Fibroblast of skin of right biceps (primary cell): ENCODE measurements at regions not wholly inside any gene's neighbourhood (a gene's known extent, or its start where the extent isn't known, plus 50 kb on each side); places are given as distances from the start of the nearest gene placed in this dataset.

ENCODE experiments used
- DNase-seq: peaks from one replicate; pipeline ENCODE4 v3.0.0-alpha.2; 2013

DNA sequence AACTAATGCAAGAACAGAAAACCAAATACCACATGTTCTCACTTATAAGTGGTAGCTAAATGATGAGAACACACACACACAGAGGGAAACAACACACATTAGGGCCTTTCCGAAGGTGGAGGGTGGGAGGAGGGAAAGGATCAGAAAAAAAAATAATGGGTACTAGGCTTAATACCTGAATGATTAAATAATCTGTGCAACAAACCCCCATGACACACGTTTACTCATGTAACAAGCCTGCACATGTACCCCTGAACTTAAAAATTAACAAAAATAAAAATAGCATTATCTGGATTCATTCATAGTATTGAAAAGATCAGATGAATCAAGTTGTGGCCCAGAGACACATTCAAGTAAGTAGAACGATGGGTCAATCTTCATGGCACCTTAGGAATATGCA lies 159.5 kb upstream of the POT1 start:
- DNase-seq, result no peak

- DNase-seq, result no peak
Measured at GRCh38 chr7:125088555-125088954, 158.9 kb upstream of the POT1 start.

- DNase-seq, result no peak
Measured at GRCh38 chr7:125085084-125085483, 155.5 kb upstream of the POT1 start.

DNA sequence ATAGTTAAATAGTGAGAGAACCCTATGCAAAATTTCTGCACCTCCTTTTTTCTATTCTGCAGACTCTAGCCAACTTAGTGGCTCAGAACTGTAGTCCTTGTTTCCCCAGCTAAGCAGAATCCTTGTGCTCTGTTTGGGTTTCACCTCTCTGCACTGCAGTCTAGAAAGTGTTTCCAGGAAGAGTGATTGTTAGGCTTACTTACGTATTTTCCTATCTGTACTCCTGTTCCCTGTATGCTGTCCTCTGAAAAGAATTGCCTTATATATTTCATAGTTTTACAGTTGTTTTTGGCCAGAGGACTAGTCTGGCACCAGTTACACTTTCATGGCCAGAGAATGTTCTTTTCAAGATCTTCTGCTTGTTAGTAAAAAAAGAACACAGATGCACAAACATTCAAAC lies 154.6 kb upstream of the POT1 start:
- DNase-seq, result no peak

DNA sequence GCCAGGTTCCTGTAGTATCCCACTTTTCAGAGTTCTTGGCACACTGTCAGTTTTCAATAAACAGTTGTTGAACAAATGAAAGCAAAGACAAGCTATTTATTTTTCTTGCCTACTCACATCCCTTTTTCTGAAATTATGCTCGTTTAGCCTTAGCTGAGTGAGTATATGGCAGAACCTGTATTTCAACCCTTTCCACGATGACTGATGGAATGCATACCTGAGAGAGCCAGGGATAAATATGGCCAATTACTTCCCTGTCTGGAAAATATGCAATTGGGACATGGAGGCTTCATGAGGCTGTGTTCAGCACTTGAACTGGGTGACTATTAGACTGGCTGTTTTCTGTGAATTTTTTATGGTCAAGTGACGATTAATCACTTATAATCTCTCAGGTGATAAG lies 144.5 kb upstream of the POT1 start:
- no peak for DNase-seq

DNA sequence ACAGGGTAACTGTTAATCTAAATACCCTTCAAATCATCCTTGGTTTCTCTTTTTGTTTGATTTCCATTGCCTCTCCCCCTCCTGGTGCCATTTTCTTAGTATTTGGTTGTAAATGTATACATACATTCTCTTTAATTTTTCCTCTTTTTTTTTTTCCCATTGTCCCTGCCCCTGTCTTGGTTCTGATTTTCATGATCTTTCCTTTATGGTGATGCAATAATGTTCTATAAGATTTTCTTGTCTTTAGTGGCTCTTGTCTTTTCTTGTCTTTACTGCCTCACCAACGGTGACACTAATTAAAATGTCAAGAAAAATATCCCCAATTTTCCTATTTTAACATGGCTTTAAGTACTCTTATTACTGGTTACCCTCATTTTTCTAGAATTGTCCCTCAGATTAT lies 135.9 kb upstream of the POT1 start:
- DNase-seq, result no peak

DNA sequence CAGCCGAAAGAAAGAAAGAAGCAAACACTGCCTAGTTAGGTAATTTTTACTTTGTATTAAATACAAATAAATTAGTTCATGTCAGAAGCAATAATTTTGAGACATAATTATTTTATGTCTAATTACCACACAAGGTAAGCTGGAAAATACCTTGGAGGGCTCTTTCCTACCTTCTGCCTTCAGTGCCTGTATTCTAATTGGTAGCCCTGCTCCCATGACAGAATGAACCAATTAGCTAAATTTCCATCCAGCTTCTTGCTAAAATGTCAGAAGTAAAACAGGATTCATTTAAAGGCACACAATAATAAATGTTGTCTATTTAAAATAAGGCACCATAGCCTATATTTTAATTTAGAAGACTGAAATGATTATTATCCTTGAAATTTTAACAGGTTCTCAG lies 135.4 kb upstream of the POT1 start:
- DNase-seq, result no peak

- peak; percentile 61 for DNase-seq
Measured at GRCh38 chr7:125061776-125062397, 132.3 kb upstream of the POT1 start.

GRCh38 chr7:125061083-125061745 lies 131.6 kb upstream of the POT1 start:
- DNase-seq, result peak; percentile 6

- peak; percentile 10 for DNase-seq
Measured at GRCh38 chr7:125059861-125060456, 130.3 kb upstream of the POT1 start.

DNA sequence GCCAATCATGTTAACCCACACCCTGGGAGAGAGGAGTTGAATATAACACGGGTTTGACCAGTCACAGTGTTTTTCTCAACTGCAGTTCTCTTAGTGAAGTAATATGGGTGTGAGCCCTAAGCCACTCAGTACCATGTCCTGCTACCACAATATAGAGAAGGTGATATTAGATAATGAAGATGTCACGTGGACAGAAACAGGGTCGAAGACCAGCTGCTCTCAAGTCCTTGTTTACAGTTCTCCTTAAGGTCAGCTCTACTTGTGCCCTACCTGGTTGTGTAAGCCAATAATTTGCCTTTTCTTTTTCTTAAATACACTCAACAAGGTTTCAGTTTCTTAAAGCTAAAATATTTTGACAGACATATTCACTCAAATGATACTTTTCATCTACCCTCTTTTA lies 128.3 kb upstream of the POT1 start:
- DNase-seq, result no peak

DNA sequence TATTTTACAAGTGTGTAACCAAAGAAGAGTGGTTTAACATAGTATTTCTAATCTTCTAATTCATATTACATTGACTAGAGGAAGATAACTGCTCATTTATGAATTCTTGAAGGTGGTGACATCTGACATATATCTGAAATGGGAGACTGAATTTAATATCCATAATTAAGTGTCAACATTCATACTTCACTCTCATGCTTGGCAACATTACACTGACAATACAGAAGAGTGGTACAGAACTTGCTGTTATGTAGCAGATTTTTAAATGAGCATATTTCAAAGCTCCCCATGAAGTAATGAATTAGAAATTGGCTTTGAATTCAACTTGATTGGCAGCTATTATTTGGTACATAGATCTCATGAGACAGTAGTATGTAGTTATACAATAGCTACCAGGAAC lies 125.8 kb upstream of the POT1 start:
- no peak for DNase-seq

GRCh38 chr7:125046767-125047166 lies 117.1 kb upstream of the POT1 start:
- no peak for DNase-seq

- no peak for DNase-seq
Measured at GRCh38 chr7:125033506-125033905, 103.9 kb upstream of the POT1 start.

- DNase-seq, result no peak
Measured at GRCh38 chr7:125032943-125033342, 103.3 kb upstream of the POT1 start.

DNA sequence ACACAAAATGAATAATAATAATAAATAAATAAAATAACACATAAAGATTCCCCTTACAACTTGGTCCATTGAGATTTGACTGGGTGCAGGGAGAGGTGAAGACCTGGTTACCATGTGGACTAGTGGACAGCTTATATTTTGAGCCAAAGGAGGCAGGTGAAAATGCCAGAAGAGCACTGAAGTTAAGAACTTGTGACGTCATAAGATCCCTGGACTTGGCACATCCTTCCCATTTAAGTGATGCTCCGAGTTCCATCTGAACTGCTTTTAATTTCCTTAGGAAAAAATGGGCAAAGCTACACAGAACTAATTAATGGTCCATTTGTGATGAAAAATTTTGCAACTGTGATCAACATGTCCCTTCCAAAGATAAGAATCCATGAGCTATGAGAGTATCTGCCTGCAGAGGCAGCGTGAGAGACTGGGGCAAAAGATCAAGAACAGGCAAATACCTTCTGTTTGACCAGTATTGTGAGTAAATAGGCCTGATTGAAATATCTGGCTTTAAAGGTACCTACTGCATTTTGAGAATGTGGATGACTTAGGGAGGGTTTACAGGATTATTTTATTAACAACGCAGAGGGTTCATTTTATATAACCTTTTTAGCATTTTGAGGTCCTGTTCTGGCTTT lies 101.2 kb upstream of the POT1 start:
- DNase-seq, result no peak

DNA sequence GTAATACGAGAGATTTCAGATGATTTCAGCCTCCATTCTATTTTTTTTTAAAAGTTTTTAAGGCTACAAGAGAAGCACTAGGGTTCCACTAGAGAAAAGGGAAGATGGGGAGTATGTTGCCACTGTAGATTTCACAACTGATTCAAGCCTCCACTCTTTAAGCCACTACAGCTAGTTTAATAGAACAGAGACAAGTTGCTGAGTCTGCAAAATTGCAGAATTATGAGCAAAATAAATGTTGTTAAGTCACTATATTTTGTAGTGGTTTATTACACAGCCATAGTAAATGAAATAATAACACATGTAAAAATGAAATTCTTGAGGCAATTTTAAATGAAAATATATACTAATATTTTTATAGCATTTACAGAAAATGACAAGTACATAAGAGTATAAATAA lies 96.0 kb upstream of the POT1 start:
- DNase-seq, result no peak

GRCh38 chr7:125020801-125021200 lies 91.2 kb upstream of the POT1 start:
- DNase-seq, result no peak

- DNase-seq, result no peak
Measured at GRCh38 chr7:125010540-125010939, 80.9 kb upstream of the POT1 start.

DNA sequence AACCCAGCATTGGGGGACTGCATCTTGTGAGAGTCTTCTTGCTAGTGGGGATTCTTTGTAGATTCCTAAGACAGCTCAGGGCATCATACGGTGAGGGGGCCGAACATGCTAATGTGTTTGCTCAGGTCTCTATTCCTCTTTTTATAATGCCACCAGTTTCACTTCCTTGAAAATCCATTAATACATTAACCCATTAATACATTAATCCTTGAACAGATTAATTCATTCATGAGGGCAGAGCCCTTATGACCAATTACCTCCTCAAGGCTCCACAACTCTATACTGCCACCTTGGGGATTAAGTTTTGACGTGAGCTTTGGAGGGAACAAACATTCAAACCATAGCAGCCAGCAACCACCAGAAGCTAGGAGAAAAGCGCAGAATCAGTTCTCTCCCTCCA lies 67.2 kb upstream of the POT1 start:
- no peak for DNase-seq

GRCh38 chr7:124992851-124993562 lies 63.4 kb upstream of the POT1 start:
- DNase-seq, result peak; percentile 67

DNA sequence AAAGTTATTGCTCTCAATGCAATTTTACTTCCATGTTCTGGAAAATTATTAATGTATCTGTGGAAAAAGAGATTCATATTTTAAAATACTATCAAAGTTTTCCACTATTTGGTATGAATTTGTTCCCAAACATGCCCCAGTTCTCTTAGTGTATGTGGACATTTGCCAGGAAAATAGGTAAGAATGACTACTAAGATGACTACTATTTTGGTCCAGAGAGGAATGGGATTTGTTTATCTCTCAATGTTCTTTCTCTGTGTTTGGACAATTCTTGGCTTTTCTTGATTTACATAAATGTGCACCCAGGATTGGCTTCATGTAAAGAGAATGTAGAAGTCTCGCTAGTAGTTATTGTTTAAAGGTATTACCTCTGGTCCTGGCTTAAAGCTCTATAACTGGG lies 60.3 kb upstream of the POT1 start:
- peak; percentile 1 for DNase-seq
